GM10266 (cell line): ENCODE measurements at regions not wholly inside any gene's neighbourhood (a gene's known extent, or its start where the extent isn't known, plus 50 kb on each side); places are given as distances from the start of the nearest gene placed in this dataset.
"Not testable (repeated sequence)": the region's sequence is repeated elsewhere in the genome, so short reads cannot be mapped to it uniquely, and the experiment has no call there.

Experiments
- DNase-seq: peaks from one replicate; pipeline ENCODE4 v3.0.0; 2012; ENCODE audit errors: extremely low spot score
- TF ChIP-seq, protein P1 (sequence below): IDR thresholded peaks from 2 replicates; pipeline ENCODE4 v1.5.1; 2012; ENCODE audit warnings: mild to moderate bottlenecking, low read depth; ENCODE audit not compliant: control insufficient read depth, insufficient read depth; ENCODE audit errors: missing control alignments

DNA sequence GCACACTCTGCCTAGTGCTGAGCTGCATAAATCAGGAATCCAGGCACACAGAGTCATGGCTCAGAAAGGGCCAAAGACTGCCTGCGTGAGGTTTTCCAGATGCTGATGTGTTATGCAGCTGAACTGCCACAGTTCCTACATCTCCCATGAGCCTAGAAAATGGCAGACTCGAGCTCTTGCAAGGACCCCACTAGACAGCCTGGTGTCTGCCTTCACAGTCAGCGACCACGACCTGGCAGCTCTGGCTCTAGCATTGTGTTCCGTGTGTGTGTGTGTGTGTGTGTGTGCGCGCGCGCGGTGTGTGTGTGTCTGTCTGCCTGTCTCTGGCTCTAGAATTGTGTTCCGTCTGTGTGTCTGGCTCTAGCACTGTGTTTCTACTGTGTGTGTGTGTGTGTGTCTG is 203.6 kb upstream of the AGTR2 start:
- TF ChIP-seq, protein P1, sequence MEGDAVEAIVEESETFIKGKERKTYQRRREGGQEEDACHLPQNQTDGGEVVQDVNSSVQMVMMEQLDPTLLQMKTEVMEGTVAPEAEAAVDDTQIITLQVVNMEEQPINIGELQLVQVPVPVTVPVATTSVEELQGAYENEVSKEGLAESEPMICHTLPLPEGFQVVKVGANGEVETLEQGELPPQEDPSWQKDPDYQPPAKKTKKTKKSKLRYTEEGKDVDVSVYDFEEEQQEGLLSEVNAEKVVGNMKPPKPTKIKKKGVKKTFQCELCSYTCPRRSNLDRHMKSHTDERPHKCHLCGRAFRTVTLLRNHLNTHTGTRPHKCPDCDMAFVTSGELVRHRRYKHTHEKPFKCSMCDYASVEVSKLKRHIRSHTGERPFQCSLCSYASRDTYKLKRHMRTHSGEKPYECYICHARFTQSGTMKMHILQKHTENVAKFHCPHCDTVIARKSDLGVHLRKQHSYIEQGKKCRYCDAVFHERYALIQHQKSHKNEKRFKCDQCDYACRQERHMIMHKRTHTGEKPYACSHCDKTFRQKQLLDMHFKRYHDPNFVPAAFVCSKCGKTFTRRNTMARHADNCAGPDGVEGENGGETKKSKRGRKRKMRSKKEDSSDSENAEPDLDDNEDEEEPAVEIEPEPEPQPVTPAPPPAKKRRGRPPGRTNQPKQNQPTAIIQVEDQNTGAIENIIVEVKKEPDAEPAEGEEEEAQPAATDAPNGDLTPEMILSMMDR = no peak
- no peak for DNase-seq

DNA sequence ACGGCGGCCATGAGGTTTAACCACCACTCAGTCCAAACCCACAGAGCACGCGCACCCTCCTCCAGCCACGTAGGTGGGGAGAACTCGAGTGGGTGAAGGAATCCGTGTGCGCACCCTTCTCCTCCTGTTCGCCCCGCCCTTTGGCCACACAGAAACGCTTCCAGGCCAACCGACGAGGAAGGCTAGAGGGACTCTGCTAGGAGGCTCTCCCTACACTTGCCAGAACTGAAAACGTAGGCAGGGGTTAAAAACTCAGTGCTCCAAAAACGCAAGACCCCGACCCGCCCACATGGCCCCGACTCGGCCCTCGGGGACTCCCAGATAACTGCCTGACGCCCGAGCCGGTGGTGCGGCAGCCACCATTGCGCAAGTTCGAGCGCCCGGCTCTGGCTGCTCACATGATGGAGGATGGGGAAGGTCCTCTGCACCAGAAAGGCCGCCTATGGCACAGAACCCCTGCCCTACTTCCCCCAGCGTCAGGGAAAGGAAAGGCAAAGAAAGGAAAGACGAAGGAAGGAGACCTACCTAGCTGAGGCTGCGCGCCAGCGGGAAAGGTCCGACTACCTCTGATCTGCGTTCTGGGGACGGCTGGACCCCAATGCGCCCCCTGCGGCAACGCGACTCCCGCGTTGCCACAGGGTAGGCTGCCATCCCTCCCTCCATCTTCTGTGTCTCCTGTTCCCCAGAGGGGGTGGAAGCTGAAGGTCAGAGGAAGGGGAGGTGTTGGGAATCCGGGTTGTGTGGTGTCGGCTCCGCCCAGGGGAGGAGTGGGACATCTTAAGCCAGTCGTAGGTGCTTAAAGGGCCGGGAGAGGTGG is 201.9 kb upstream of the AGTR2 start:
- TF ChIP-seq, protein P1 = peak; percentile 12
- peak; percentile 23 for DNase-seq

GRCh38 chrX:115970718-115971117 is 199.8 kb upstream of the AGTR2 start:
- TF ChIP-seq, protein P1 = no peak
- no peak for DNase-seq

- DNase-seq = no peak
- TF ChIP-seq, protein P1 = no peak
Measured at GRCh38 chrX:115972717-115973116, 197.8 kb upstream of the AGTR2 start.

DNA sequence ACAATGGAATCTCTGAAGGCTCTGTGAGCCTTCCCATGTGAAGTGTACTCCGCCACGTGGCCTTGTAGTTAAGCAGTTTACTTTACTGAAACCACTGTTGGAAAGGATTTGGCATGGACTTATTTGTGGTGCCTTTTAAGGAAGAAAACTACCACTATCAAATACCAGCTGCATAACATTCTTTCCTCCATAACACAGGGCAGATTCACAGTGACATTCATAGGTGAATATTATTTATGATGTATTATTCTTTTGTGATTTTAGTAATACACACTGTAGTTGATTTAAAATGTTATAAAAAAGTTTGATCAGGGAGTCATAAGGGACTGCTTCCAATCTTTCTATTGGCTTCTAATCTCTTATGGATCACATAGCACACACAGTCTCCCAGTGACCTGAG is 192.5 kb upstream of the AGTR2 start:
- TF ChIP-seq, protein P1 = no peak
- no peak for DNase-seq

DNA sequence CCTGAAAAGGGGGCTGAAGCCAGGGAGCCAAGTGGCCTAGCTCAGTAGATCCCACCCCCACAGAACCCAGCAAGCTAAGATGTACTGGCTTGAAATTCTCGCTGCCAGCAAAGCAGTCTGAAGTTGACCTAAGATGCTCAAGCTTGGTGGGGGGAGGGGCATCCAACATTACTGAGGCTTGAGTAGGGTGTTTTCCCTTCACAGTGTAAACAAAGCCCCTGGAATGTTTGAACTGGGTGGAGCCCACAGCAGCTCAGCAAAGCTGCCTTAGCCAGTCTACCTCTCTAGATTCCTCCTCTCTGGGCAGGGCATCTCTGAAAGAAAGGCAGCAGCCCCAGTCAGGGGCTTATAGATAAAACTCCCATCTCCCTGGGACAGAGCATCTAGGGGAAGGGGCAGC is 187.4 kb upstream of the AGTR2 start:
- not testable (repeated sequence) for DNase-seq

GRCh38 chrX:115987464-115987863 is 183.1 kb upstream of the AGTR2 start:
- DNase-seq = not testable (repeated sequence)

- TF ChIP-seq, protein P1 = peak; percentile 32
- no peak for DNase-seq
Measured at GRCh38 chrX:115988825-115989224, 181.7 kb upstream of the AGTR2 start.
